ENCODE measurements at regions not wholly inside any gene's neighbourhood (a gene's known extent, or its start where the extent isn't known, plus 50 kb on each side); places are given as distances from the start of the nearest gene placed in this dataset.

DNA sequence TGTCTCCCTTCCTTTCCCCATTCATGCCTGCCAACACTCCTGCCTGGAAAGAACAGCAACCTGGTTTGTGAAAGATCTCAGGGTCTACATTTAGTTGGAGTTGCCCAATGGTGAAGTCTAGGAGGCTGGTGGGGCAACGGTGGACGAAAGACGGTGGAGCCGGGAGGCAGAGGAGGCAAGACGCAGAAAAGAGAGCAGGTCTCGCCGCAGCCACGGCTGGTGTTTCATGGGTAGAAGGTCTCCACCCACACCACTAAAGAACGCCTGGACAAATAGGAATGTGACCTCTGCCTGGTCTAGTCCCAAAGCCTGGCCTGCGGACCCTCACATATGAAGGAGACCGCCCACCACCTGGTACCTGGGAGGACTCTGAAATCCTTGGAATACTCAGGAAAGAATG lies 185.6 kb downstream of the ALG10 start:
- DNase-seq (ENCODE audit: low read depth), result no peak
- no peak for FAIRE-seq
- Histone ChIP-seq H3K27me3 (ENCODE audit: control insufficient read depth, insufficient read depth, low read length) (no peaks in the 10 kb centered on the region), H3K4me3 (ENCODE audit: low read depth, low read length) (no peak overlapping the region), H3K36me3 (ENCODE audit: control insufficient read depth, insufficient read depth, low read length) (no peaks in the 10 kb centered on the region)
- TF ChIP-seq, protein P1, sequence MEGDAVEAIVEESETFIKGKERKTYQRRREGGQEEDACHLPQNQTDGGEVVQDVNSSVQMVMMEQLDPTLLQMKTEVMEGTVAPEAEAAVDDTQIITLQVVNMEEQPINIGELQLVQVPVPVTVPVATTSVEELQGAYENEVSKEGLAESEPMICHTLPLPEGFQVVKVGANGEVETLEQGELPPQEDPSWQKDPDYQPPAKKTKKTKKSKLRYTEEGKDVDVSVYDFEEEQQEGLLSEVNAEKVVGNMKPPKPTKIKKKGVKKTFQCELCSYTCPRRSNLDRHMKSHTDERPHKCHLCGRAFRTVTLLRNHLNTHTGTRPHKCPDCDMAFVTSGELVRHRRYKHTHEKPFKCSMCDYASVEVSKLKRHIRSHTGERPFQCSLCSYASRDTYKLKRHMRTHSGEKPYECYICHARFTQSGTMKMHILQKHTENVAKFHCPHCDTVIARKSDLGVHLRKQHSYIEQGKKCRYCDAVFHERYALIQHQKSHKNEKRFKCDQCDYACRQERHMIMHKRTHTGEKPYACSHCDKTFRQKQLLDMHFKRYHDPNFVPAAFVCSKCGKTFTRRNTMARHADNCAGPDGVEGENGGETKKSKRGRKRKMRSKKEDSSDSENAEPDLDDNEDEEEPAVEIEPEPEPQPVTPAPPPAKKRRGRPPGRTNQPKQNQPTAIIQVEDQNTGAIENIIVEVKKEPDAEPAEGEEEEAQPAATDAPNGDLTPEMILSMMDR (IDR thresholded peaks at IDR 0.05; ENCODE audit: insufficient read depth, low read length, severe bottlenecking), result no peak

DNA sequence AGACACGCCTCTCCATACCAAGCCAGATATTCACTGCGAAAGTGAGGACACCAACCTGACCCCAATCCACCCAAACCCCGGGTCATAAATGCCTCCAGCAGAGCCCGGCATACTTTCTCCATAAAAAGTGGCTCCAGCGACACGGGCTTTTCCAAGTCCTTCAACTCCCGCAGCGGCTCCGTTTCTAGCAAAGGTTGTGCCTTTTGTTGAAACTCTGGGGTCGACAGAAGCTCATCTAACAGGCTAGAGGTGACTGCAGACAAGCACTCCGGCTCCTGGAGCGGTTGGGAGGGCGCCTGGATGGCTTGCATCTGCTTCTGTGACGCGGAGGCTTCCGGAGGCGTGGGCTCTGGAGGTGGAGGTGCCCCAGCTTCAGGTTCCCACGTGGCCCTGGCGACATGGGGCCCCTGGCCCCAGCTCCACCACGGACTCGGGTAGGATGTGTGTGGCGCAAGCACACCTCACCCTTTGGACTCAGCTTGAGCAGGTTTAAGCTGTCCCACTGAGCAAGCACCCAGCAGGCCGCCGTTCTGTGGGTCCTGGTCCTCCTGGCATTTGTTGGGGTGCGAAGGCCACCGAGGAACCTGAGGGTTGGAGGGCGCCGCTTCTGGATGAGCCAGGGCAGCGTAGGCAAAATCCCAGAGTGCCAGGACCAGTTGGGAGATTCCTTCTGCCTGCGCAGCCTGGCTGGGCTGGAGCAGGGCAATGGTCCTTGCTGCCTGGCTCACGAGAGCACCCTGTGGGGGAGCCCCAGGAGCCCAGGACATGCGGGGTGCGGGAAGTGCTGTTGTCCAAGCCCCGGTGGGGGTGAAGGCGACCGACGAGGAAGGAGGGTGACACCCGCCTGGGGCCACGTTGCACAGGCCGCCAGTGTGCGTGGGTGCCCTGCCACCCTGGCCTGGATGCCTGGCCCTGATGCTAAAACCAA lies 186.3 kb downstream of the ALG10 start:
- Histone ChIP-seq H3K27me3 (ENCODE audit: control insufficient read depth, insufficient read depth, low read length) (no peaks in the 10 kb centered on the region), H3K4me3 (ENCODE audit: low read depth, low read length) (no peak overlapping the region), H3K36me3 (ENCODE audit: control insufficient read depth, insufficient read depth, low read length) (no peaks in the 10 kb centered on the region)
- no peak for FAIRE-seq
- DNase-seq (ENCODE audit: low read depth), result no peak
- TF ChIP-seq, protein P1 (IDR thresholded peaks at IDR 0.05; ENCODE audit: insufficient read depth, low read length, severe bottlenecking), result no peak

- TF ChIP-seq, protein P1 (IDR thresholded peaks at IDR 0.05; ENCODE audit: insufficient read depth, low read length, severe bottlenecking), result no peak
Observed at GRCh38 chr12:34209259-34209835, 187.1 kb downstream of the ALG10 start.

DNA sequence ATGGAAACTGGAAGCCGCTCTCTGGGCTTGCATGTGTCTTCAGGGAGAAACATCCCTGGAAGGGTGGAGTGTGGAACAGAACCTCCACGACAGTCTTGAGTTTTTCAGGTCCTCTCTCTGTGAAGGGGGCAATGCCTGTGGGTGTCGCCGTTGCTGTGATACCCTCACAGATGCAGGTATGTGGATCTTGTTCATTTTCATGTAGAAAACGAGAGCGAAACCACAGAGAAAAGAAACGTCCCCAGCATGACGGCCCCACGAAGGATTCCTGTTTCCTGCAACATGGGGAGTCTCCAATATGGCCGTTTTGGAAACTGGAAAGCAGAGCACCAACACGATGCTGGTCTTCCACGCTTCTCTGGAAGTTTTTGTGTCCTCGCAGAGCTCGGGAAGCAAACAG lies 187.9 kb downstream of the ALG10 start:
- TF ChIP-seq, protein P1 (IDR thresholded peaks at IDR 0.05; ENCODE audit: insufficient read depth, low read length, severe bottlenecking), result no peak
- Histone ChIP-seq H3K27me3 (ENCODE audit: control insufficient read depth, insufficient read depth, low read length) (no peaks in the 10 kb centered on the region), H3K4me3 (ENCODE audit: low read depth, low read length) (no peak overlapping the region), H3K36me3 (ENCODE audit: control insufficient read depth, insufficient read depth, low read length) (no peaks in the 10 kb centered on the region)
- DNase-seq (ENCODE audit: low read depth), result no peak
- FAIRE-seq, result no peak

More at GRCh38 chr12:34209259-34209835, 187.1 kb downstream of the ALG10 start:
- Histone ChIP-seq H3K4me3 (ENCODE audit: low read depth, low read length) (no peak overlapping the region), H3K36me3 (ENCODE audit: control insufficient read depth, insufficient read depth, low read length) (no peaks in the 10 kb centered on the region), H3K27me3 (ENCODE audit: control insufficient read depth, insufficient read depth, low read length) (no peaks in the 10 kb centered on the region)
- FAIRE-seq, result peak; percentile 96
- DNase-seq (ENCODE audit: low read depth), result no peak

- FAIRE-seq (no peak), DNase-seq (ENCODE audit: low read depth) (no peak)
- TF ChIP-seq, protein P1 (IDR thresholded peaks at IDR 0.05; ENCODE audit: insufficient read depth, low read length, severe bottlenecking), result no peak
- Histone ChIP-seq H3K36me3 (ENCODE audit: control insufficient read depth, insufficient read depth, low read length) (no peaks in the 10 kb centered on the region), H3K27me3 (ENCODE audit: control insufficient read depth, insufficient read depth, low read length) (no peaks in the 10 kb centered on the region), H3K4me3 (ENCODE audit: low read depth, low read length) (no peak overlapping the region)
Observed at GRCh38 chr12:34210689-34211530, 188.6 kb downstream of the ALG10 start.
